Activated CD4-positive, alpha-beta memory T cell treated with anti-CD3 and anti-CD28 coated beads for 36 hours (primary cell): ENCODE measurements at regions not wholly inside any gene's neighbourhood (a gene's known extent, or its start where the extent isn't known, plus 50 kb on each side); places are given as distances from the start of the nearest gene placed in this dataset.
"Not testable (repeated sequence)": the region's sequence is repeated elsewhere in the genome, so short reads cannot be mapped to it uniquely, and the experiment has no call there.

Experiments used
- CTCF ChIA-PET: fragments of 350-600 bp; sonication (Branson Sonifier 250); formaldehyde crosslinking; loops from one replicate; lab custom pipeline; 2021; ENCODE audit warnings: antibody characterized with exemption, inconsistent platforms; lab: Charles Lee
- POLR2A ChIA-PET: fragments of 350-600 bp; sonication (Branson Sonifier 250); formaldehyde crosslinking; loops from one replicate; lab custom pipeline; 2021; ENCODE audit warnings: antibody characterized with exemption; lab: Charles Lee
- DNase-seq: peaks from one replicate; pipeline ENCODE4 v3.0.0-alpha.2; 2020
- H3K27ac Mint-ChIP-seq: one replicate; pipeline ENCODE4 v1.8.0; 2021; ENCODE audit warnings: mixed read lengths
- H3K27me3 Mint-ChIP-seq: one replicate; pipeline ENCODE4 v1.8.0; 2021; ENCODE audit warnings: mixed read lengths
- H3K36me3 Mint-ChIP-seq: one replicate; pipeline ENCODE4 v1.8.0; 2021; ENCODE audit warnings: mixed read lengths
- H3K4me1 Mint-ChIP-seq: one replicate; pipeline ENCODE4 v1.8.0; 2021; ENCODE audit warnings: low read depth, mixed read lengths
- H3K4me3 Mint-ChIP-seq: one replicate; pipeline ENCODE4 v1.8.0; 2021; ENCODE audit warnings: mild to moderate bottlenecking, mixed read lengths
- H3K9me3 Mint-ChIP-seq: one replicate; pipeline ENCODE4 v1.8.0; 2021; ENCODE audit warnings: mixed read lengths
- intact Hi-C: fragments of 100-400 bp; cut with micrococcal nuclease; formaldehyde crosslinking; loops from one replicate; pipeline ENCODE4 v1.15.1; 2023

DNA sequence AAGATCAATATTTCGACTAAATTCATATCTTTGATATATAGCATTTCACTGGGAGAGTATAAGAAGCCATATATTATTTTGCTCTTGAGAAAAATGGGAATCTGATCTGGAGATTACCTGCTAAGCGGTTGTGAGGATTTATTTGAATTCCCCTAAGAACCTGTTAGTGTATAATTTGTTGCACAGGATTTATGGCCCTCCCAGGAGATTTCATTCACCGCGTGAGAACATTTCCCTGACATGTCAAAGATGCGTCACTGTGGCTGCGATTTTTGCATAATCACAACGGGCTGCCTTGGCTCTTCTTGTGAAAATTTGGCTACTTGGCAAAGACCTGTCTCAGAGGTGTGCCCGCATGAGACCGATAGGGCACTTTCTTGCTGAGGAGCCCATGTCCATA lies 184.7 kb upstream of the PFKP start:
- Mint-ChIP-seq H3K36me3 (no peaks in the 10 kb centered on the region), H3K4me1 (no peaks in the 10 kb centered on the region), H3K9me3 (no peaks in the 10 kb centered on the region), H3K27me3 (peaks cover 24% of the 10 kb centered on the region), H3K4me3 (no peak overlapping the region), H3K27ac (no peak overlapping the region)
- no peak for DNase-seq
- ChIA-PET CTCF (no interaction called here), POLR2A (no interaction called here)
- intact Hi-C loops, result no loop called here

DNA sequence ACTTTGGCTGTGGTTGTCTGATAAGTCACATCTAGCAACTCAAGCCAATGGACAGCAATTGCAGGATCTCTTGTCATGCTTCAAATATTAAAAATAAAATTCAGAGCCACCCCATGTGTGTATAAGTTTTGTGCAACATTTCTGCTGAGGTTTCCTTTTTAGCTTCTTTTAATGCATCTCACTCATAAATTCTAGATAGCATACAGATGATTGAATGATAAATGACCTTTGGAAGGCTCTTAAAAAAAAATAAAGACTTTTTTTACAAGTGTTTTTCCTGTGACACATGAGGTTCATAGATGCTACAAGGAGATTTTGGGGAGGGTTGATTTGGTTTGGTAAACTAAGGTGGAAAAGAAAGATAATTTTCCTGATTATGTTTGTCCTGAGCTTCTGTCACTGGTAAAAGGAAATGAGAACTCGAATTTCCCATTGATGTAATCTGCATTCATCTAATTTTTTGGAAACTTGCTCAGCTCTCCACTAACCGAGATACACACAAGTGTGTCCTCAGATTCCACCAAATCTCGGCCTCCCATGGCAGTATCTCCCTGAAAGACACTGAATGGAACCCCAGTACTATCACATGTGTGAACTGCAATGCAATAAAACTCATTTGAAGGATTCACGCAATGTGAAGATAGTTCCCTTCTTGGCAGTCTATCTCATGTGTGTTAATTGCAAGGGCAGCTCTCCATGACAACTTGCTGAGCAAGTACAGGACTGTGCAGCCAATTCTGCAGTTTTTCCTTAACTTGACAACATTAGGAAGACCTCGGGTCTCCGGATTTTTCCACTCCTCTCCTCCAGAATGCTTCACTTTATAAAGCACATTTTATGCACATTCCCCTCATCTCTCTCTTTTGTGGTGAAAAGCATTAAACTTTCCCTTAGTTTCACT lies 185.4 kb upstream of the PFKP start:
- H3K27ac Mint-ChIP-seq, result no peak overlapping the region
- no peak overlapping the region for H3K4me3 Mint-ChIP-seq
- ChIA-PET CTCF (interaction anchor here (0.6 kb wide), 1 partner anchor 69 kb away, joined by 3 read pairs; no protein-coding TSS in a partner anchor), POLR2A (no interaction called here)
- H3K27me3 Mint-ChIP-seq, result peaks cover 24% of the 10 kb centered on the region
- H3K4me1 Mint-ChIP-seq, result no peaks in the 10 kb centered on the region
- intact Hi-C loops, result no loop called here
- DNase-seq, result no peak
- no peaks in the 10 kb centered on the region for H3K9me3 Mint-ChIP-seq
- no peaks in the 10 kb centered on the region for H3K36me3 Mint-ChIP-seq

DNA sequence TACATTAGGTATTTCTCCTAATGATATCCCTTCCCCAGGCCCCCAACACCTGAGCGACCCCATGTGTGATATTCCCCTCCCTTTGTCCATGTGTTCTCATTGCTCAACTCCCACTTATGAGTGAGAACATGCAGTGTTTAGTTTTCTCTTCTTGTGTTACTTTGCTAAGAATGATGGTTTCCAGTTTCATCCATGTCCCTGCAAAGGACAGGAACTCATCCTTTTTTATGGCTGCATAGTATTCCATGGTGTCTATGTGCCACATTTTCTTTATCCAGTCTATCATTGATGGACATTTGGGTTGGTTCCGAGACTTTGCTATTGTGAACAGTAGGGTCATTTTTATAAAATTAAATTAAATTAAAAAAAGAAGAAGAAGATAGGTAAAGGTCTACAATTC lies 187.3 kb upstream of the PFKP start:
- intact Hi-C loops, H3K4me1 Mint-ChIP-seq, DNase-seq, H3K4me3 Mint-ChIP-seq, H3K27ac Mint-ChIP-seq, H3K36me3 Mint-ChIP-seq, CTCF ChIA-PET, POLR2A ChIA-PET, H3K9me3 Mint-ChIP-seq: not testable (repeated sequence)
- peaks cover 24% of the 10 kb centered on the region for H3K27me3 Mint-ChIP-seq

DNA sequence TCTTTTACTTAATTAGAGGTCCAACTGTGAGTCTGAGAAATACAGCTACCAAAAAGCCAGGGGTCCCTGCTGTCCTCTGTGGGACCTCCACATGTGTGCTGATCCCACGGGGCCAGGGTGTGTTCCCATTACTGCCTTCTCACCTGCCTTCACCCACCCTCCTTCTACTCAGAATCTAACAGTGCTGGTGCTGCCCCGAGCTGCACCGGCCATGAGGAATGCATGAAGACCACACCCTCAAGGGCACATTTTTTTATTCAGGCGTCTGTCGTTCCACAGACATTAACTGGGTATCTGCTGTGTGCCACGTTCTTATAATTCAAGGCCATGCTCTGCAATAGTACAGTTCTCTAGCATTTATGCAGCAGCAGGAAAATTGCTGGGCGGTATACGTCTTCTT lies 188.5 kb upstream of the PFKP start:
- POLR2A ChIA-PET, result no interaction called here

DNA sequence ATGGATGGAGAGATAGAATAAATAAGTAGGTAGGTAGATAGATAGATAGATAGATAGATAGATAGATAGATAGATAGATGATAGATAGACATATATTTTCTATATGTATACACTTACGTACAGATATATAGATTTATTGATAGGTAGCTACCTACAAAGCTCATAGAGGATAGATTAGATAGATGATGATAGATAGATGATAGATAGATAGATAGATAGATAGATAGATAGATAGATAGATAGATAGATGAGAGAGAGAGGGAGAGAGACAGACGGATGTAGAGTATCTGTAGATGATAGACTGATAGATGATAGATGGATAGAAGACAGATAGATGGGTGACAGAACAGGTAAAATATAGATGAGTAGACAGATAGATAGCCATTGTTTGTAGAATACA lies 191.3 kb upstream of the PFKP start:
- Mint-ChIP-seq H3K27ac (no peak overlapping the region), H3K4me1 (no peaks in the 10 kb centered on the region), H3K27me3 (peaks cover 28% of the 10 kb centered on the region), H3K9me3 (no peaks in the 10 kb centered on the region), H3K36me3 (no peaks in the 10 kb centered on the region), H3K4me3 (no peak overlapping the region)
- CTCF ChIA-PET, result no interaction called here
- no peak for DNase-seq
- POLR2A ChIA-PET, result no interaction called here
- intact Hi-C loops, result no loop called here

More for the DNA sequence above, 188.5 kb upstream of the PFKP start:
- intact Hi-C loops, result no loop called here
- Mint-ChIP-seq H3K27ac (no peak overlapping the region), H3K27me3 (peaks cover 20% of the 10 kb centered on the region), H3K4me3 (no peak overlapping the region), H3K4me1 (no peaks in the 10 kb centered on the region), H3K36me3 (no peaks in the 10 kb centered on the region), H3K9me3 (no peaks in the 10 kb centered on the region)
- CTCF ChIA-PET, result no interaction called here
- no peak for DNase-seq

DNA sequence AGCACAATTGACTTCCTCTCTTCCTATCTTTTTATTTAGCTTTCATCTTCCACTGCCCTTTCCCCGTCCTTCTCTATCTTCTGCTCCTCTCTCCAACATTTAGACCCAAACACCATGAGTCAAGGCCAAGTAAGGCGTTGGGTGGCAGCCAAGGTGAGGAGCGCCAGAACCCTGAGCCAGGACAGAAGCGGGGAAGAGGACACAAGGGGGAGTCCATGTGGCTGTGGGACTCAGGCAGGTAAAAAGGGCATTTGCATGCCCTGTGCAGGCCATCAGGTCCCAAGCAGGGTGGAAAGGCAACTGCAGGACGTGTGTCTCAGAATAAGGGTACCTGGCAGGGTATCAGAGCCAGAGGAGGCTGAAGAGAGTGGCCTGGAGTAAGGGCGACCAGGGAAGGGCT lies 192.4 kb upstream of the PFKP start:
- H3K36me3 Mint-ChIP-seq, result no peaks in the 10 kb centered on the region
- peaks cover 25% of the 10 kb centered on the region for H3K27me3 Mint-ChIP-seq
- no peak overlapping the region for H3K27ac Mint-ChIP-seq
- intact Hi-C loops, result no loop called here
- no peaks in the 10 kb centered on the region for H3K4me1 Mint-ChIP-seq
- no peak for DNase-seq
- no peak overlapping the region for H3K4me3 Mint-ChIP-seq
- H3K9me3 Mint-ChIP-seq, result no peaks in the 10 kb centered on the region
- ChIA-PET POLR2A (no interaction called here), CTCF (no interaction called here)

DNA sequence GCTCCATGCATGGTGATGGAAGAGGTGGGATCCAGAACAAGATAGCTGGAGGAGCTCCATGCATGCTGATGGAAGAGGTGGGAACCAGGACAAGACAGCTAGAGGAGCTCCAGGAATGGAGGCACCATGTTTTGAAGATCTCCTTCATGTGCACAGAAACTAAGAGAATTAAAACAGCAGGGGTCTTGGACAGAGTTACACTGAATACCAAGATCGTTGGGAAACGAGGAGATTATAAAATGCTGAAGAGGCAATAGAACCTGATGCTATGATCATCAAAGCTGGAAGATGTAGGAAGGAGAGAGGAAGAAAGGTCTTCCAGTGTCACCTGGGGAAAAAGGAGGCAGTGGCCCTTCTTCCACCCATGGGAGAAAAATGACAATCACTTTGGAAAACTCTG lies 193.6 kb upstream of the PFKP start:
- no peaks in the 10 kb centered on the region for H3K4me1 Mint-ChIP-seq
- H3K4me3 Mint-ChIP-seq, result no peak overlapping the region
- POLR2A ChIA-PET, result no interaction called here
- intact Hi-C loops, result no loop called here
- H3K27me3 Mint-ChIP-seq, result peaks cover 19% of the 10 kb centered on the region
- no peaks in the 10 kb centered on the region for H3K9me3 Mint-ChIP-seq
- H3K27ac Mint-ChIP-seq, result no peak overlapping the region
- DNase-seq, result no peak
- CTCF ChIA-PET, result no interaction called here
- no peaks in the 10 kb centered on the region for H3K36me3 Mint-ChIP-seq

DNA sequence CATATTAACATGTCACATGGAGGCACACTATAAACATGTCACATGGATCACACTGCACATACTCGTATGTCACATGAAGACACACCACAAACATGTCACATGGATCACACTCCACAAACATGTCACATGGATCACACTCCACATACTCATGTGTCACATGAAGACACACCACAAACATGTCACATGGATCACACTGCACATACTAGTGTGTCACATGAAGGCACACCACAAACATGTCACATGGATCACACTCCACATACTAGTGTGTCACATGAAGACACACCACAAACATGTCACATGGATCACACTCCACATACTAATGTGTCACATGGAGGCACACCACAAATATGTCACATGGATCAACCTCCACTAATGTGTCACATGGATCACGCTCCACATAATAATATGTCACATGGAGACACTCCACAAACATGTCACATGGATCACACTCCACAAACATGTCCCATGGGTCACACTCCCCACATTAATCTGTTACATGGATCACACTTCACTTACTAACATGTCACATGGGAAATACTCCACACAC lies 195.6 kb upstream of the PFKP start:
- Mint-ChIP-seq H3K27me3 (peaks cover 28% of the 10 kb centered on the region), H3K36me3 (no peaks in the 10 kb centered on the region), H3K27ac (no peak overlapping the region), H3K4me3 (no peak overlapping the region), H3K4me1 (no peaks in the 10 kb centered on the region), H3K9me3 (no peaks in the 10 kb centered on the region)
- no peak for DNase-seq
- ChIA-PET POLR2A (no interaction called here), CTCF (no interaction called here)
- intact Hi-C loops, result no loop called here

DNA sequence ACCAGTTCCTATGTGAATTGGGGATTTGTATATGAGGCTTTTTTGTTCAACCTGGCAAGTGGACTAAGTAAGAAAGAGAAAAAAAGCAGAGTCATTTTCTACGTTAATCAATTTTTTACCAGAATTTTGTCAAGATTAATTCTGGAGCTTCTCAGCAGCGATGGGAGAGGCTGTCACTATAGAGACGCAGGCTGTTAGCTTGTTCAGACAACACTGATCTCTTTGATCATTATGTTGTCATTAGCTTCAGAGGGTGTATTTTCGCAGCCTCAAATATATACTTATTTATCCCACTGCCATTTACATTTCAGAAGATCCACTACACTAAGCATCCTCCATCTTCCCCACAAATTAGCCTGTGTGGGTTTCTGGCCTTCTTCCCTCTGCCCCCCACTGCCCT lies 196.7 kb upstream of the PFKP start:
- Mint-ChIP-seq H3K27ac (no peak overlapping the region), H3K4me3 (no peak overlapping the region), H3K9me3 (no peaks in the 10 kb centered on the region), H3K27me3 (peaks cover 28% of the 10 kb centered on the region), H3K36me3 (no peaks in the 10 kb centered on the region), H3K4me1 (no peaks in the 10 kb centered on the region)
- DNase-seq, result no peak
- intact Hi-C loops, result no loop called here
- ChIA-PET CTCF (no interaction called here), POLR2A (no interaction called here)

DNA sequence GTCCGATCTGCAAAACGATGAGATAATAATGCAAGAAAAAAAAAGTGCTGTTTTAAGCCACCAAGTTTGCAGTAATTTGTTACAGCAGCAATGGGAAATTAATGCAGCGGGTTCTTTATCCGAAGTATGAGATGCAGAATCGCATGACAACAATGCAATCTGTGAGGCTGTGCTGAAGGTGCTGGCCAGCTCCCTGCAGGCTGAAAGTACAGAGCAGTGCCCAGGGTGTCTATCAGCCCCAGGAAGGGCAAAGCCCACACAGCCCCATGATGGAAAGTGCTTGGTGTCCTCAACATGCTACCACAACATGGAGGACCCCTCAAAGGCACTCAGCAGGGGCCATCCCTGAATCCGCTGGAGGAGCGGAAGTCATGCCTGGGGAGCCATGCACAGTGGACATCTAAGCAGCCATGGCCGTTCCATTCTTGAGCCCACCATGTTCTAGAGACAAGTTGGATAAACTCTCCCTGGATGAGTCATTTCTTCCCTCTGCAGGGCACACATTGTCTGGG lies 199.5 kb upstream of the PFKP start:
- no peak overlapping the region for H3K4me3 Mint-ChIP-seq
- ChIA-PET POLR2A (no interaction called here), CTCF (no interaction called here)
- no peaks in the 10 kb centered on the region for H3K36me3 Mint-ChIP-seq
- DNase-seq, result no peak
- no peaks in the 10 kb centered on the region for H3K4me1 Mint-ChIP-seq
- no peak overlapping the region for H3K27ac Mint-ChIP-seq
- peaks cover 23% of the 10 kb centered on the region for H3K27me3 Mint-ChIP-seq
- intact Hi-C loops, result no loop called here
- H3K9me3 Mint-ChIP-seq, result no peaks in the 10 kb centered on the region

DNA sequence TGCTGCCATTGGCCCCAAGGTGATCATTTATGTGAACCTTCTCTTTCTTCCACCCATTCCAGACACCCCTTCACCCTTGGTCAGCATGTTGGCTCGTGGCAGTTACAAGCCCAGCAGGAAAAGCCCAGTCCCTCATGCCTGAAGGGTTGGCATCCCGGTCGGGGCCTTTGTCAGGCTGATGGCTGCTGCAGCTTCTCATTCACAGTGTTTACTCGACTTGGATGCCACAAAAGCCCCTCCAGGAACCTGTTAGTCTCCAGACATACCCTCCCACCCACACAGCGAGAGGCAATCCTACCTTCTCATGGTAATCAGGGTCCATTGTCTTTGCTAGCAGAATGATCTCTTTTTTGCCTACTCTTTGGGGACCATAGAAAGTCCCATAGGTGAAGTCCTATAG lies 200.8 kb upstream of the PFKP start:
- Mint-ChIP-seq H3K4me1 (no peaks in the 10 kb centered on the region), H3K27ac (no peak overlapping the region), H3K36me3 (no peaks in the 10 kb centered on the region), H3K9me3 (no peaks in the 10 kb centered on the region), H3K27me3 (peaks cover 19% of the 10 kb centered on the region), H3K4me3 (no peak overlapping the region)
- intact Hi-C loops, result no loop called here
- no peak for DNase-seq
- POLR2A ChIA-PET, result no interaction called here
- CTCF ChIA-PET, result interaction anchor here (1.1 kb wide), 1 partner anchor 28 kb away, joined by 3 read pairs; no protein-coding TSS in a partner anchor

DNA sequence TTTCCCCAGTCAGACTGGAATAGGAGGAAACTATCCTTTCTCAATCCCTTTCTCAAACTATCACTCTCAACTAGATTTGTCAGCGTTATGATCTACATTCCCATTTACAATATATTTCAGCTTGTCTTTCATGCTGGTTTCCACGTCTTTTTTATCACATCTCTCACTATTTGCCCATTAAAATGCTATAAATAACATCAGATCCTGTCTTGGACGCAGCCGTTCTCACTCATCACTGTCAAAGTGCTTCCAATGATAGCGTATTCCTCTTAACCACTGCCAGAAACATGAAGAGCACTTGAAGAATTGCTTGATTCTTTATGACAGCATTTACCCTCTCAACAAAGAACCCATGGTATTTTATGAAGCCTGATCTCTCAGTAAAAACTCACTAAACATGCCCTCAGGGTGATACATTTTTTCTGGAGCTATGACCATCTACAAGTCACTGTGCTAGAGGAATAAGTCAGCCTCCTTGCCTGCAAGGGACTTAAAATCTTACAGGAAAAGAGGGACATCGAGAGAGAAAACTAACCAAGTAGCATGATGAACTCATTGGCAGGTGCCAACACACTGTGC lies 205.6 kb upstream of the PFKP start:
- ChIA-PET CTCF (no interaction called here), POLR2A (no interaction called here)
- Mint-ChIP-seq H3K4me1 (no peaks in the 10 kb centered on the region), H3K4me3 (no peak overlapping the region), H3K27ac (no peak overlapping the region), H3K9me3 (peaks cover 3% of the 10 kb centered on the region), H3K27me3 (peaks cover 2% of the 10 kb centered on the region), H3K36me3 (no peaks in the 10 kb centered on the region)
- intact Hi-C loops, result no loop called here
- DNase-seq, result no peak
